GM12892 (cell line): ENCODE measurements at regions not wholly inside any gene's neighbourhood (a gene's known extent, or its start where the extent isn't known, plus 50 kb on each side); places are given as distances from the start of the nearest gene placed in this dataset.

Experiments
- DNase-seq: peaks from one replicate; pipeline ENCODE4 v3.0.0; 2011; ENCODE audit not compliant: insufficient read length
- FAIRE-seq: peaks from 2 replicates; lab custom pipeline; 2011; peaks lifted over from hg19 to GRCh38; lab: Jason Lieb, UNC
- POLR2A ChIP-seq: IDR thresholded peaks from 2 replicates; pipeline ENCODE4 v1.6.1; 2011; ENCODE audit warnings: low read depth, low read length, control low read depth
- POLR2AphosphoS5 ChIP-seq: IDR thresholded peaks from 2 replicates; pipeline ENCODE4 v1.6.1; 2011; ENCODE audit warnings: low read depth, low read length, control low read depth
- TAF1 ChIP-seq: IDR thresholded peaks from 2 replicates; pipeline ENCODE4 v1.6.1; 2011; ENCODE audit warnings: low read depth, mild to moderate bottlenecking, control low read depth, low read length, borderline replicate concordance

GRCh38 chr9:82161876-82162275 lies 173.3 kb downstream of the SPATA31D1 start:
- FAIRE-seq = no peak
- TF ChIP-seq POLR2A (no peak), POLR2AphosphoS5 (no peak), TAF1 (no peak)
- no peak for DNase-seq

- no peak for TF ChIP-seq POLR2A
- TF ChIP-seq TAF1 = no peak
- TF ChIP-seq POLR2AphosphoS5 = no peak
- FAIRE-seq (no peak), DNase-seq (no peak)
Measured at GRCh38 chr9:82164159-82164558, 175.6 kb downstream of the SPATA31D1 start.

- FAIRE-seq (no peak), DNase-seq (no peak)
- TF ChIP-seq POLR2A (no peak), TAF1 (no peak), POLR2AphosphoS5 (no peak)
Measured at GRCh38 chr9:82167296-82167695, 178.7 kb downstream of the SPATA31D1 start.

- FAIRE-seq (no peak), DNase-seq (no peak)
- no peak for TF ChIP-seq POLR2AphosphoS5
- TF ChIP-seq TAF1 = no peak
- TF ChIP-seq POLR2A = no peak
Measured at GRCh38 chr9:82168585-82168984, 180.0 kb downstream of the SPATA31D1 start.

- DNase-seq (no peak), FAIRE-seq (no peak)
- TF ChIP-seq POLR2AphosphoS5 (no peak), POLR2A (no peak), TAF1 (no peak)
Measured at GRCh38 chr9:82170866-82171265, 182.3 kb downstream of the SPATA31D1 start.

GRCh38 chr9:82171271-82171670 lies 182.7 kb downstream of the SPATA31D1 start:
- FAIRE-seq (no peak), DNase-seq (no peak)
- TF ChIP-seq POLR2AphosphoS5 (no peak), POLR2A (no peak), TAF1 (no peak)

- DNase-seq (no peak), FAIRE-seq (no peak)
- TF ChIP-seq POLR2A (no peak), TAF1 (no peak), POLR2AphosphoS5 (no peak)
Measured at GRCh38 chr9:82180711-82181110, 192.1 kb downstream of the SPATA31D1 start.

- TF ChIP-seq POLR2A = no peak
- TF ChIP-seq POLR2AphosphoS5 = no peak
- TF ChIP-seq TAF1 = no peak
- FAIRE-seq (no peak), DNase-seq (no peak)
Measured at GRCh38 chr9:82183181-82183860, 194.7 kb downstream of the SPATA31D1 start.

GRCh38 chr9:82184524-82184923 lies 196.0 kb downstream of the SPATA31D1 start:
- no peak for TF ChIP-seq TAF1
- no peak for TF ChIP-seq POLR2AphosphoS5
- no peak for TF ChIP-seq POLR2A
- no peak for FAIRE-seq

GRCh38 chr9:82188817-82189216 lies 200.2 kb downstream of the SPATA31D1 start:
- FAIRE-seq (no peak), DNase-seq (no peak)
- TF ChIP-seq POLR2AphosphoS5 (no peak), POLR2A (no peak), TAF1 (no peak)

More at GRCh38 chr9:82184524-82184923, 196.0 kb downstream of the SPATA31D1 start:
- DNase-seq = no peak

- TF ChIP-seq TAF1 (no peak), POLR2A (no peak), POLR2AphosphoS5 (no peak)
- no peak for DNase-seq
- no peak for FAIRE-seq
Measured at GRCh38 chr9:82191082-82191770, 202.7 kb downstream of the SPATA31D1 start.

- no peak for FAIRE-seq
Measured at GRCh38 chr9:82192211-82192610, 203.6 kb downstream of the SPATA31D1 start.

More at GRCh38 chr9:82192211-82192610, 203.6 kb downstream of the SPATA31D1 start:
- TF ChIP-seq POLR2AphosphoS5 (no peak), POLR2A (no peak), TAF1 (no peak)
- no peak for DNase-seq
